H1 (cell line): ENCODE measurements at regions not wholly inside any gene's neighbourhood (a gene's known extent, or its start where the extent isn't known, plus 50 kb on each side); places are given as distances from the start of the nearest gene placed in this dataset.

ENCODE experiments used
- CTCF ChIA-PET: fragments of 300-600 bp; sonication (Branson Sonifier 250); formaldehyde crosslinking; loops from one replicate; lab custom pipeline; 2021; ENCODE audit not compliant: partially characterized antibody; lab: Charles Lee
- POLR2A ChIA-PET: fragments of 300-600 bp; sonication (Branson Sonifier 250); formaldehyde crosslinking; loops from one replicate; lab custom pipeline; 2021; ENCODE audit warnings: inconsistent platforms; ENCODE audit not compliant: partially characterized antibody; lab: Charles Lee
- DNase-seq, 2 experiments: peaks; one replicate each; pipeline versions ENCODE4 v3.0.0 to v3.0.0-alpha.2; 2010 to 2022; ENCODE audit warnings: low spot score in 2 of 2, low read depth in 1 of 2, mixed read lengths in 1 of 2
- FAIRE-seq: peaks from 2 replicates; lab custom pipeline; 2011; peaks lifted over from hg19 to GRCh38; lab: Jason Lieb, UNC
- H2AFZ ChIP-seq: 2 replicates; pipeline ENCODE4 v1.8.1; 2012; ENCODE audit warnings: low read length, inconsistent platforms
- H2AK5ac ChIP-seq: 2 replicates; pipeline ENCODE4 v1.6.1; 2013; ENCODE audit warnings: low read depth, low read length
- H2BK120ac ChIP-seq: replicated peaks from 2 replicates; pipeline ENCODE3; 2013; ENCODE audit warnings: low read depth, low read length, inconsistent platforms
- H2BK12ac ChIP-seq: 2 replicates; pipeline ENCODE4 v1.6.1; 2013; ENCODE audit warnings: low read depth, low read length
- H2BK15ac ChIP-seq: 2 replicates; pipeline ENCODE4 v1.6.1; 2013; ENCODE audit warnings: low read length
- H2BK20ac ChIP-seq: 2 replicates; pipeline ENCODE4 v1.6.1; 2013; ENCODE audit warnings: low read length
- H2BK5ac ChIP-seq: 2 replicates; pipeline ENCODE4 v1.6.1; 2013; ENCODE audit warnings: low read depth, low read length
- H3K14ac ChIP-seq: 2 replicates; pipeline ENCODE4 v1.6.1; 2013; ENCODE audit warnings: inconsistent platforms; ENCODE audit not compliant: insufficient read length
- H3K18ac ChIP-seq: 2 replicates; pipeline ENCODE4 v1.6.1; 2013; ENCODE audit warnings: low read length; ENCODE audit errors: extremely low read depth
- H3K23ac ChIP-seq: 2 replicates; pipeline ENCODE4 v1.6.1; 2013; ENCODE audit warnings: inconsistent platforms; ENCODE audit not compliant: insufficient read length
- H3K23me2 ChIP-seq: 2 replicates; pipeline ENCODE4 v1.6.1; 2013; ENCODE audit warnings: low read depth, low read length
- H3K27ac ChIP-seq: 2 replicates; pipeline ENCODE4 v1.6.1; 2011; ENCODE audit warnings: low read depth, low read length, inconsistent platforms
- H3K27me3 ChIP-seq, 4 experiments: replicated peaks in 1 of 4; 1 replicate in 1 of 4; 2 replicates in 3 of 4; pipeline versions ENCODE4 v1.6.1 to v1.8.1; 2011 to 2013; ENCODE audit warnings: low read length in 3 of 4, mild to moderate bottlenecking in 3 of 4, inconsistent platforms in 2 of 4, mixed read lengths in 2 of 4, moderate library complexity in 1 of 4; ENCODE audit not compliant: control insufficient read depth in 3 of 4, insufficient read depth in 3 of 4; ENCODE audit errors: extremely low read depth in 1 of 4
- H3K36me3 ChIP-seq, 4 experiments: 2 replicates each; pipeline versions ENCODE4 v1.6.1 to v1.8.1; 2011 to 2013; ENCODE audit warnings: mild to moderate bottlenecking in 4 of 4, low read length in 3 of 4, moderate library complexity in 2 of 4, control low read depth in 1 of 4, inconsistent platforms in 1 of 4; ENCODE audit not compliant: insufficient read depth in 4 of 4, control insufficient read depth in 2 of 4
- H3K4ac ChIP-seq: replicated peaks from 2 replicates; pipeline ENCODE3; 2013; ENCODE audit warnings: low read length, low read depth, mixed read lengths, inconsistent platforms; ENCODE audit not compliant: insufficient read length
- H3K4me1 ChIP-seq, 4 experiments: replicated peaks in 1 of 4; 1 replicate in 1 of 4; 2 replicates in 3 of 4; pipeline versions ENCODE4 v1.6.1 to v1.8.1; 2011 to 2013; ENCODE audit warnings: low read length in 3 of 4, inconsistent platforms in 2 of 4, mixed read lengths in 1 of 4; ENCODE audit not compliant: insufficient read depth in 4 of 4, control insufficient read depth in 3 of 4
- H3K4me2 ChIP-seq, 2 experiments: 2 replicates each; pipeline versions ENCODE4 v1.6.1 to v1.8.1; 2011 to 2013; ENCODE audit warnings: low read depth in 2 of 2, low read length in 2 of 2, control low read depth in 1 of 2, inconsistent platforms in 1 of 2, mild to moderate bottlenecking in 1 of 2; ENCODE audit not compliant: insufficient read depth in 1 of 2
- H3K4me3 ChIP-seq, 4 experiments: fragments of 200-600, 300-600 bp in 1 of 4; sonication (generic), shearing (Covaris generic), sonication (Bioruptor Twin) in 1 of 4; 2 replicates each; pipeline versions ENCODE4 v1.5.1 to v1.8.1; 2011 to 2016; ENCODE audit warnings: low read length in 4 of 4, low read depth in 3 of 4, control low read depth in 2 of 4, inconsistent platforms in 2 of 4, mild to moderate bottlenecking in 2 of 4, mixed read lengths in 1 of 4, moderate library complexity in 1 of 4; ENCODE audit not compliant: insufficient read depth in 2 of 4; ENCODE audit errors: extremely low read depth in 1 of 4
- H3K56ac ChIP-seq: replicated peaks from 2 replicates; pipeline ENCODE3; 2013; ENCODE audit warnings: low read depth, mild to moderate bottlenecking, mixed read lengths, low read length, inconsistent platforms; ENCODE audit not compliant: insufficient read length
- H3K79me1 ChIP-seq: 2 replicates; pipeline ENCODE4 v1.6.1; 2013; ENCODE audit warnings: low read depth, low read length, control low read depth
- H3K79me2 ChIP-seq, 2 experiments: 2 replicates each; pipeline versions ENCODE4 v1.6.1 to v1.8.1; 2012 to 2013; ENCODE audit warnings: low read length in 2 of 2, mild to moderate bottlenecking in 2 of 2, inconsistent platforms in 1 of 2; ENCODE audit not compliant: insufficient read depth in 2 of 2, control insufficient read depth in 1 of 2
- H3K9ac ChIP-seq, 4 experiments: replicated peaks in 1 of 4; 1 replicate in 1 of 4; 2 replicates in 3 of 4; pipeline versions ENCODE4 v1.6.1 to v1.8.1; 2011 to 2013; ENCODE audit warnings: low read depth in 3 of 4, low read length in 3 of 4, control low read depth in 2 of 4, mild to moderate bottlenecking in 2 of 4, moderate library complexity in 2 of 4, inconsistent platforms in 1 of 4; ENCODE audit errors: extremely low read depth in 1 of 4
- H3K9me3 ChIP-seq, 2 experiments: 2 replicates each; pipeline versions ENCODE4 v1.6.1 to v1.8.1; 2012 to 2013; ENCODE audit warnings: mild to moderate bottlenecking in 2 of 2, moderate library complexity in 2 of 2, control low read depth in 1 of 2, inconsistent platforms in 1 of 2, low read depth in 1 of 2, low read length in 1 of 2, mixed read lengths in 1 of 2; ENCODE audit not compliant: insufficient read depth in 2 of 2
- H4K20me1 ChIP-seq, 2 experiments: replicated peaks in 1 of 2; 2 replicates each; pipeline versions ENCODE3 to v1.8.1; 2011 to 2013; ENCODE audit warnings: inconsistent platforms in 2 of 2, low read length in 2 of 2, mild to moderate bottlenecking in 1 of 2; ENCODE audit not compliant: insufficient read depth in 2 of 2, control insufficient read depth in 1 of 2
- H4K5ac ChIP-seq: 2 replicates; pipeline ENCODE4 v1.6.1; 2013; ENCODE audit warnings: low read length, low read depth, mixed read lengths, inconsistent platforms; ENCODE audit not compliant: insufficient read length
- H4K8ac ChIP-seq: 2 replicates; pipeline ENCODE4 v1.8.0; 2013; ENCODE audit warnings: mild to moderate bottlenecking, moderate library complexity, low read length, inconsistent platforms; ENCODE audit not compliant: insufficient read depth; ENCODE audit errors: extremely low read depth
- H4K91ac ChIP-seq: replicated peaks from 2 replicates; pipeline ENCODE3; 2013; ENCODE audit warnings: low read length, mixed read lengths, inconsistent platforms; ENCODE audit not compliant: insufficient read length
- KDM1A ChIP-seq: fragments of 200-600, 300-600 bp; sonication (generic); IDR thresholded peaks from 2 replicates; pipeline ENCODE4 v1.7.1; 2016; ENCODE audit warnings: mild to moderate bottlenecking, low read length, borderline replicate concordance
- RNF2 ChIP-seq: fragments of 200-900, 300-1000 bp; sonication (generic); IDR thresholded peaks from 2 replicates; pipeline ENCODE4 v1.7.1; 2016; ENCODE audit warnings: borderline replicate concordance, low read depth, mild to moderate bottlenecking, antibody characterized with exemption, low read length; ENCODE audit not compliant: poor library complexity, severe bottlenecking; ENCODE audit errors: missing control alignments
- TEAD4 ChIP-seq: IDR thresholded peaks from 2 replicates; pipeline ENCODE4 v1.6.1; 2012; ENCODE audit warnings: low read depth, low read length, inconsistent platforms, mixed read lengths
- WGBS, 2 experiments: shearing (Covaris generic) in 1 of 2; methylation state at CpG; one replicate each; pipeline versions ENCODE4 v1.1.6 to v1.1.7; 2013 to 2015; ENCODE audit warnings: low lambda C conversion rate in 2 of 2, mixed read lengths in 2 of 2, inconsistent platforms in 1 of 2, low coverage in 1 of 2, missing lambda C conversion rate in 1 of 2; ENCODE audit not compliant: insufficient replicate concordance in 2 of 2, insufficient coverage in 1 of 2, insufficient read length in 1 of 2; ENCODE audit errors: extremely low coverage in 1 of 2, missing lambda C conversion rate in 1 of 2; 5-methylcytosine and 5-hydroxymethylcytosine counted together

DNA sequence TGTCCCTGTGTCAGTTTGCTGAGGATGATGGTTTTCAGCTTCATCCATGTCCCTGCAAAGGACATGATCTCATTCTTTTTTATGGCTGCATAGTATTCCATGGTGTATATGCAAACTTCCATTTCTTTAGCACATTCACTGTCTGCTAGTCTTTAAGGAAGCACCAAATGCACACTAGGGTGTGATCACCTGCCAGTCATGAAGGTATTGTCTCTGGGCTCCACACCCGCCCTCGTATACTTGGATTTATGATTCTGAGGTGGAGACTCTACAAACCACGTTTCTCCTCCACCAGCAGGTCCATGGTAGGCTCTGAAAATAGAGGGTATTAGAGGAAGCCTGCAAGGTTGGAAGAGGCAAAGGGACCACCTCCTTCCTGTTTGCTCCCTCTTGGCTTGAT is 75.9 kb upstream of the MAML3 start:
- Histone ChIP-seq H4K91ac (peak overlapping the region; percentile 75), H4K8ac (no peak overlapping the region), H3K4me2 (no peak overlapping the region), H3K23ac (no peak overlapping the region), H4K5ac (no peak overlapping the region), H2AK5ac (no peak overlapping the region), H3K23me2 (no peaks in the 10 kb centered on the region; the same call in 1 of the 2 replicates), H2AFZ (no peak overlapping the region), H3K79me1 (no peaks in the 10 kb centered on the region), H3K4me1 (peaks cover 0 to 11% (median 4%) of the 10 kb centered on the region in 4 experiments; a peak in 3 of 7 replicates), H3K14ac (no peak overlapping the region), H2BK120ac (no peak overlapping the region), H3K56ac (no peak overlapping the region), H3K18ac (no peak overlapping the region), H3K9me3 (no peaks in the 10 kb centered on the region), H2BK15ac (no peak overlapping the region), H4K20me1 (no peaks in the 10 kb centered on the region), H2BK20ac (no peak overlapping the region), H3K36me3 (no peaks in the 10 kb centered on the region), H3K4me3 (no peak overlapping the region), H3K27ac (no peak overlapping the region), H3K4ac (no peak overlapping the region), H3K9ac (no peak overlapping the region), H2BK12ac (no peak overlapping the region), H3K79me2 (no peaks in the 10 kb centered on the region), H3K27me3 (no peaks in the 10 kb centered on the region), H2BK5ac (no peak overlapping the region)
- 76% methylated on average over 3 of the region's 3 CpGs; no CpG with 5 or more reads in 1 of the 2 experiments for WGBS, 2 experiments
- FAIRE-seq (no peak), DNase-seq (peak in 1 of 2 experiments; percentile 11)
- no peak for TF ChIP-seq RNF2
- TF ChIP-seq TEAD4, result no peak
- TF ChIP-seq KDM1A, result 0 out of 2 replicates have a peak, but pooled peaks have one; percentile 42
- ChIA-PET CTCF (interaction anchor here (1.0 to 2.6 kb wide), 6 partner anchors 21 to 100 kb away, joined by 3 to 14 read pairs (median 3); no protein-coding TSS in a partner anchor), POLR2A (no interaction called here)
